ENCODE measurements at regions not wholly inside any gene's neighbourhood (a gene's known extent, or its start where the extent isn't known, plus 50 kb on each side); places are given as distances from the start of the nearest gene placed in this dataset.
A peak's percentile ranks its signal among the peaks of the same experiment; 100 is the strongest.
"Not testable (repeated sequence)": the region's sequence is repeated elsewhere in the genome, so short reads cannot be mapped to it uniquely, and the experiment has no call there.

DNA sequence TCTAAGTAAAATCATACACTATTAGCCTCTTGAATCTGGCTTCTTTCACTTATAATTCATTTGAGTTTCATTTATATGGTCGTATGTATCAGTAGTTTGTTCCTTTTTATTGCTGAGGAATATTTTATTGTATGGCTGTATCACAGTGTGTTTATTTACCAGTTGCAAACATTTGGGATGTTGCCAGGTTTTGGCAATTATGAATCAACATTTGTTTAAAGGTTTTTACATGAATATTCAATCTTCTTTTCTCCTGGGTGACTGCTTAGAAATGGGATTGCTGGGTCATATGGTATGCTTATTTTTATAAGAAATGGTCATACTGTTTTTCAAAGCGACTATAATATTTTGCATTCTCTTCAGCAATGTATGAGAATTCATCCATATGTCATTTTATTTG is 107.9 kb downstream of the PMAIP1 start:
- FAIRE-seq, result no peak

DNA sequence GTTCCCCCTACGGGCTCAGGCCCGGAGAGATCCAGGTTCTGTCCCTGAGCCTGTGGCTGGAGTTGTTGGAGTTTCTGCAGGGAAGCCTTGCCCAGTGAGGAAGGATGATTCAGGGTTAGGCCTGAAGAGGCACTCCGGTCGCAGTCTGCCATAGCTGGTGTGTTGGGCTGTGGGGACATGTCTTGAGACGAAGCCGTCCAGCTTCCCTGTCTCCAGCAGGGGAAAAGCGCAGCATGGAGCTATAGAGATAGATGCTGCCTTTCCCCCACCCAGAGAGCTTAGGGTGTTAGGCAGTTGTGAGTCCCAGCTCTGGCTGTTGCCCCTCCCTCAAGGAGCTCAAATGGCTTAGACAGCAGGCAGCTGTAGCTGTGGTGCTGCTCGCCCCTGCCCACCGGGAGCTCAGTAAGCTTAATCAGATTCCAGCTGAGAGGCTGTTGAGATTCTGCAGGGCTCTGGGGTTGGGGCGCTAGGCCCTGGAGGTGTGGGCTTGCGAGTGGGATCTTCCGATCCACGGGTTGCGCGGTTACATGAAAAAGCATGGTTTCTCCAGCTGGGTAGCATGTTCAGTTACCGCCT is 103.9 kb downstream of the PMAIP1 start:
- FAIRE-seq, result no peak

DNA sequence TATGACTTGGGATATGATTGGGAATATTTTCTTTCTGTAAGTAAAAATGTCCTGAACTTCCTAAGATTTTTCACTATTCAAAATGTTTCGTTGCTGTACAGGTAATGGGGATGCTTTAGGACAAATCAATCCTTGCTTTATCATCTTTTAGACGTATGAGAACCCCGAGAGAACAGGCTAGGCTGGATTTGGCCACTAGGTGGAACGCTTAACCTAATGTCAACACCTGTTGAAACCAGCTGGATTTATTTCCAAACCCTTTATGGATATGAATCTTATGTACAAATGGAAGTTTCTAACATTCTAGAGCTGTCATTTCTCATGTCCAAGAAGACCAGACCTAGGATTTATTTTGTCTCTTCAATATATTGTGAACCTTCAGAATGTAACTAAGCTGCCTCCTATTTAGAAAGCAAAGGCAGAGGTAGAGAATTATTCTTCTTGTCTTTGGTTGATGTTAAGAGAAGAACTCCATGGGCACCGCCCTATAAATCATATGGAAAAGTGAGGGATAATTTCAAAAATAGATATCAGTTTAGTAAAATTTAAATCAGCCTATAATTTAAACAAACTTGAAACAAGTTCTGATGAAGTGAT is 96.7 kb downstream of the PMAIP1 start:
- no peak for FAIRE-seq

DNA sequence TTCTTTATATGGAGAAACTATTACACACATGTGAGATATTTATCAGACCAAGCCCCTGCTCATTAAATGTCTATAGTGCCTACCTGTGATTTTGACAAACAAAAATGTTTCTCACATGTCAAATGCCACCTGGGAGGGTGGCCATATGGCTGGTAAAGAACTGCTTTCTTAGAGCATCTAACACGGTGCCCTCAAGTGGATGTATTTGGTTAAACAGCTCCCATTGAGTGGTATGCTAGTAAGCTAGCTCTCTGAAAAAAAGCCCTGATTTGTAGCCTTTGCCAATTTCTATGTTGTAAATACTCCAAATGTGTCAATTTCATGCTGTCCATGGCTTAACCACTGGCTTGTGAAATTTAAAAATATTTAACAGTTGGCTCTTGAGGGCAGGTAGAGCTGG is 94.6 kb downstream of the PMAIP1 start:
- FAIRE-seq, result no peak

- FAIRE-seq, result no peak
Observed at GRCh38 chr18:59993560-59993959, 93.8 kb downstream of the PMAIP1 start.

DNA sequence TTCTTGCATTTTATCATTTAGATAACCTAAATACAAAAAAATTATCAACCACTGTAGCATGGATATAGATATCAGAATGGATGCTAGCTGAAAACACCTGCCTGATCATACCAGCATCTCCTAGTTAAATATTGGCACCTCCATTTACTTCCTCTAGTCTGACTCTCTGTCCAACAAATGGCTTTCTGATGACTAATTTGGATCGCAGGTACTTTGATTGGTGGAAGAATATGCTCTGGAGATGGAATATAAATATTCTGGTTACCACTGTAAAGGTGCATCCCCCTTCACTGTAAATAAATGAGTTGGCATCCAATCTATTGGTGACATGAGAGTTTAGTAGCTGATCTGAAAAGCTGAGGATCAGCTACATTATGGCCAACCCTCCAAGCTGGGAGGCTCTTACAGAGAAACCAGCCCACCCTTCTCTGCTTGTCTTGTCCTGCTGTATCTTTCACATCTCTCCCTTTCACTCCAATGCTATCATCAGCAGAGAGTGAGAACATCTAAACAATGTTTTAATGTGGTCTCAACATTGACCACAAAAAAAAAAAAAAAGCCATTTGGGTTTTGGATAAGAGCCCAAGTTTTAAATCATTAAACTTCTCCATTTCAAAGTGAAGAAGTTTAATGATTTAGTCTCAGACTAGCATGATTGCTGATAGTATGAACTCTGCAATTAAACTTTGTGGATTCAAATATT is 90.5 kb downstream of the PMAIP1 start:
- no peak for FAIRE-seq

DNA sequence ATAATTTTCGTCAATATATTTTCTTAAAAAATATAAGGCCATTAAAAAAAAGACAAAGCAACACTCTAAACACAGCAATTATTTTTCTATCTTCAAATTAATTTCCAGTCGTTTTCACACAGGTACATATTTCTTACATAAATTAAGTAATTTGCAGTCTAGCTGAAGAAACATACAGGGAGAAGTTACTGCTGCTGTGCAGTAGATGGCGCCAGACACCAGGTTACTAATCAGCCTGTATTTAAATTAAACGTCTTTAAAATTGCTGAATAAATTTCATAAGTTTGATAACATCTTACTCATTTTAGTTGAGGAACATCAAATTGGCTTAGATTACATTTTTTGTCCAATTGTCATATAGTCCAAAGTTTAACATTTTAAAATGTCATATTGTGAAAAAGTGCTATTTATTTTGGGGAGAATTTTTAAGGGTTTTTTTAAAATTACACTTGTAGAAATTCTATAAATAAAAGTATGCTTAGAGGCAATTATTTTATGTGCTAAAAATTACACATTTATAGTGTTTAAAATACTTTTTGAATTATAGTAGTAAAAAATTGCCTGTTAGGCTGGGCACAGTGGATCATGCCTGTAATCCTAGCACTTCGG is 88.4 kb downstream of the PMAIP1 start:
- FAIRE-seq, result peak; percentile 73

DNA sequence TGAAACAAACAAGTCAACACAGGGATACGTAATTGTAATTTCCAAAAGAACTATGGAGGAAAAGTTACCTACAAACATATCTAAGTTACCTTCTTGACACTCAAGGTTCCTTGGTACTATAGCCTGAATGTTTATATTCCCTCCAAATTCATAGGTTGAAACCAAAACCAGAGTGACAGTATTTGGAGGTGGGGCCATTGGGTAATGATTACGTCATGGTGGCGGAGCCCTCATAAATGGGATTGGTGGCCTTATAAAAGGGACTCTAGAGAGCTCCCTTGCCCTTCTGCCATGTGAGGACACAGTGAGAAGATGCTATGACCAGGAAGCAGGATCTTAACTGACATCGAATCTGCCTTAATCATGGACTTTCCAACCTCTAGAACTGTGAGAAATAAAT is 87.3 kb downstream of the PMAIP1 start:
- FAIRE-seq, result no peak

DNA sequence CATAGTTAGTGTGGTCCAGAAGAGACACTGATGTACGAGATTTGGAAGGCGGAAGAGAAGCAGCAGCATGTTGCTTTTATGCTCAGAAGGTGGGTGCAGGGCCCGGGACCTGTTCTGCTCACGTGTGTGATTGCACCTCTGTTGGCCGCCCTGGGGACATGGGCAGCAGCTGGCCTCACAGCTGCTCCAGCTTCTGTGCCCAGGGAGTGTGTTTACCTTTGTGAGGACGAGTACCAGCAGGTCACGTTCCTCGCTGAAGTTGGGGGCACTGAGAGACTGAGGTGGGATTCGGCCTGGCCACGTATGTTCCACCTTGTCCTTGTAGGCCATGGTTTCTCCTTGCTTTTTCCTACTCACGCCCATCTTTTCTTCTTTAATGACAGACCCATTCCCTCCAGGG is 86.3 kb downstream of the PMAIP1 start:
- no peak for FAIRE-seq

DNA sequence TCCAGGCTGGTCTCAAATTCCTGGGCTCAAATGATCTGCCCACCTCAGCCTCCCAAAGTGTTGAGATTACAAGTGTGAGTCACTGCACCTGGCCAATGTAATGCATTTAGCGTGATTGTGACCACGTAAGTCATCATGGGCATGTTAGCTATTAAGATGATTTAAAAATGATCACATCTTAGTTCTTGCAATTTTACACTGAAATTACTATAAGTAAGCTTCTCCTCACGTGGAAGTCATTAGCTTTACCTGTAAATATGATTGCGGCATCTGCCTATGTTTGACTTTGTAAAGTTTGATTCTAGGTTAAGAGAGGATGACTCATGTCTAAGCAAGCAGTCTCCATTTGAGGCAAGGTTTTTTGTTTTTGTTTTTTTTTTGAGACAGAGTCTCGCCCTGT is 85.5 kb downstream of the PMAIP1 start:
- FAIRE-seq, result no peak

DNA sequence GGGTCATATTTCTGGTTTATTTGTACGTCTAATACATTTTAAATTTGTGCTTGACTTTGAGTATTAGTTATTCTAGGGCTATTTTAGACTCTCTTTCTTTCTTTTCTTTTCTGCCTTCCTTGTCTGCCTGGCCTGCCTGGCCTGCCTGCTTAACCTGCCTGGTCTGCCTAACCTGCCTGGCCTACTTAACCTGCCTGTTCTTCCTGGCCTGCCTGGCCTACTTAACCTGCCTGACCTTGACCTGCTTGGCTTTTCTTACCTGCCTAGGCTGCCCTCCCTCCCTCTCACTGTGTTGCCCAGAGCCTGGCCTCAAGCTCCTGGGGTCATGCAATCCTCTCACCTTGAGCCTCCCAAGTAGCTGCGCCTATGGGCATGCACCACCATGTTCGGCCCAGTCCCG is 83.7 kb downstream of the PMAIP1 start:
- no peak for FAIRE-seq

DNA sequence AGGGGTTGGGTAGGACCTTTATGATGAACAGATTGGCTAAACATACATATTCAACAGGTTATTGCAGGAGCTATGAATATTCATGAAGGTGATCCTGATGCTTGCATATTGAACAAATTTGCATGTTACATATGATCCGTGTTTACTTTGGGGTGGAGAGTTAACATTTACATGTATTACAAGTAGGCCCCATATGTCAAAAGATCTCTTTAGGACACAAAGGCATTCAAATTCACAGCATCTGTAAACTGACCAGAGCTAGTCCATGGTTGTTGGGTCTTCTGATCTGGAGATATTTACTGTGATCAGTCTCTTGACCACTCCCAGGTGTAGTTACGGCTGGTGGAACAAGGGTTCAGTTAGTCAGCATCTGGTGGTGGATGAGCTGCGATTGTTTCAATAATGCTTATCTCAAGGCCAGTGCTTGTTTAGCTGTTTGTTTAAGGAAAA is 80.4 kb downstream of the PMAIP1 start:
- no peak for FAIRE-seq

GRCh38 chr18:59971871-59972428 is 72.2 kb downstream of the PMAIP1 start:
- no peak for FAIRE-seq

DNA sequence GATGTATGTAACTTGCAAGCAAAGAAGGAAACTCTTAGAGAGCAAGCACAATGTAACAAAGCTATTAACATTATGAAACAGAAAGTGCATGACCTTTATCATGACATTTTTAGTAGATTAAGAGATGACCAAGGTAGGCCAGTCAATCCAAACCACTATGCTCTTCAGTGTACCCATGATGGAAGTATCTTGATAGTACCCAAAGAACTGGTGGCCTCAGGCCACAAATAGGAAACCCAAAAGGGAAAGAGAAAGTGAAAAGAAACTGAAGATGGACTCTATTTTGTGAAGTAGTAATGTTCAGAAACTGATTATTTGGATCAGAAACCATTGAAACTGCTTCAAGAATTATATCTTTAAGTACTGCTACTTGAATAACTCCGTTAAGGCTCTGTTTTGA is 71.3 kb downstream of the PMAIP1 start:
- FAIRE-seq, result not testable (repeated sequence)

GRCh38 chr18:59969477-59970028 is 69.8 kb downstream of the PMAIP1 start:
- not testable (repeated sequence) for FAIRE-seq

DNA sequence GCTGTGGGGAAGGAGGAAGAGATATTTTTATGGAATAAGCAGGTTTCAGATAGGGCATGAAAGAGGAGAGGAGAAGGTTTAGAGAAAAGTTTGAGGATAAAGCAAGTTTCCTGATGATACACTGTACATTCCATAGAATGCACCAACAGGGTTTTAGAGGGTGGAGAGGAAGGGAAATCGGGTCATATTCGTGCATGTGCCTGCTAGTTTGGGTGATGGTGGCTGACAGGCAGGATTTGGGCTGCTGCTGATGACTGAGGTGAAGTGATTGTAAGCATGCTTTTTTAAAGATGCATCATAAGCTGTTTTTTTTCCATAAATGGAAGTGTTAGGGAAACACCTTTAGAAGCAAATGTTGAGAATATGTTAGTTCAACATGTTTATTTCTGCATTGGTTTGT is 68.8 kb downstream of the PMAIP1 start:
- no peak for FAIRE-seq

DNA sequence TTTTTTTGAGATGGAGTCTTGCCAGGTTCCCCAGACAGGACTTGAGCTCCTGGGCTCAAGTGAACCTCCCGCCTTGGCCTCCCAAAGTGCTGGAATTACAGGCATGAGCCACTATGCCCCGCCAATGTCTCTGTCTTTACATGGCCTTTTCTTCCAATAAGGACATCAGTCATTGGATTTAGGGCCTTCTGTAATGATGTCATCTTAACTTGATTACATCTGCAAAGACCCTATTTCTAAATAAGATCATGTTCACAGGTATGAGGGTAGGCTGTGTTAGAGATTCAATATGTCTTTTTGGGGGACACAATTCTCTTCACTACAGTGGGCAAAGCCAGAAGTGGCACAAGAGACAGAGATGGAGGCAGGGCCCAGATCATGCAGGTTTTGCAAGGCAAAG is 68.1 kb downstream of the PMAIP1 start:
- FAIRE-seq, result no peak

DNA sequence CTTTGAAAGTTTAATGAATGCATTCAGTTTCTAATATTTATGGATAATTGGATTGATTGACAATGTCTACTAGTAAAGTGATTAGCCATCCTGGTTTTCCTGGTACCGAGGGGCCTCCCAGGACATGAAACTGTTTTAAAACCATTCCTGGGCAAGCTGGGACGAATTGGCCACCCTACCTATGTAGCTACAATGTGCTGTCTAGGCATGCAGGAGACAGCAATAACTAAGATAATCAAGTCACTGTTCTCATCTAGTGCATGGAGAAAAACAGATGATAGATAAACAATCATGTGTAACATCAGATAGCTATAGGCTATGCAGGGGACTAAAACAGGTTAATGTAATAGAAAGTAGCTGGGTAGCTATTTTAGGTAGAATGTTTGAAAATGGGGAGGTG is 67.1 kb downstream of the PMAIP1 start:
- no peak for FAIRE-seq

DNA sequence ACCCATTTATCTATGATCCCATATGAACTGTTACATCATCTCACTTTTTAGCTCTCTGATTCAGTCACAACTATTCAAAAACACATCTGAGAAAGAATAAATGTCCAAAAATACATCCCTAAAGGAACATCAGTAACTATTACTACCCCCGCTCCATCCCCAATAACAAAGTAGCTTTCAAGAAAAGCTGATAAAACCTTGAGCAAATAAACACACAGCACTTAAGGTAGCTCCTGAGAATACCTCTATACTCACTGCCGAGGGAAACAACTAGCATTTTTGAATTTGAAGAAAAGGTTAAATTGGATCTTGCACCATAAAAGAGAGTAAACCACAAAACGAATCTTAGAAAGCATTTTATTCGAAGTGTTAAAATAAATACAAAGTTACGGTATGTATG is 63.4 kb downstream of the PMAIP1 start:
- no peak for FAIRE-seq

DNA sequence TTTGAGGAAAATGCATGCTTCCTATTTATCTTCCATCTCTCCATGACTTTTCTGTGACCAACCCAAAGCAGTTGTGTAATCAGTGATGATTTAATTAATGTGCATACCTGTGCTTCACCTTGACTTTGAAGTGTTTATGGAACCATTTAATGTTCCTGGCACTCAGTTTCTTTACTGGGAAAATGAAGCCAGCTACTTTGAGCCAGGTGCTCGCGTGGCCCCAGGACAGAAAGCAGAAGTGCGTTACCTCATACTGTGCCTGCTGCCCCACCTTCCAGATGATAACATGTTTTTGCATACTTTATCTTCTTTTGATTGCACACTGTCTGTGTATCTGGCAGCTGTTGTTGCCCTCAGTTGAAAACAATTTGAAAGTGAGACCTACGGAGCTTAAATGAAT is 61.3 kb downstream of the PMAIP1 start:
- no peak for FAIRE-seq

GRCh38 chr18:59960272-59960671 is 60.5 kb downstream of the PMAIP1 start:
- FAIRE-seq, result no peak

DNA sequence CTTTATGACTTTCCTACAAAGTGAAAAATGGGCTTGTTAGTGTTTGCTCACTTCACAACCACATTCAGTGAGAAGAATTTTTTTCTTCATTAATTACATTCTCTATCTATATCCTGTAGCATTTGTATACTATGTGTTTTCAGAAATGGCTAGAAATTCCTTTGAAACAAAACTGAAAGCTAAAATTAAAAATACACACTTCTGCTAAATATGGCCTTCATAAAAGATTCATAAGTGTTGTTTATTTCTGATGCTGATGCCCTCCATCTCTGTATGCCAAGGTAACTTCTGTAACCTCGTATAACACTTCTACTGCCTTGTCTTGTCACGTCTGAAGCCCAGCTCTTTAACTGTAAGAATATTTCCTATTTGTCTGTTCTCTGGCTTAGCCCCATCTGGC is 59.8 kb downstream of the PMAIP1 start:
- no peak for FAIRE-seq

GRCh38 chr18:59959073-59959472 is 59.3 kb downstream of the PMAIP1 start:
- no peak for FAIRE-seq

DNA sequence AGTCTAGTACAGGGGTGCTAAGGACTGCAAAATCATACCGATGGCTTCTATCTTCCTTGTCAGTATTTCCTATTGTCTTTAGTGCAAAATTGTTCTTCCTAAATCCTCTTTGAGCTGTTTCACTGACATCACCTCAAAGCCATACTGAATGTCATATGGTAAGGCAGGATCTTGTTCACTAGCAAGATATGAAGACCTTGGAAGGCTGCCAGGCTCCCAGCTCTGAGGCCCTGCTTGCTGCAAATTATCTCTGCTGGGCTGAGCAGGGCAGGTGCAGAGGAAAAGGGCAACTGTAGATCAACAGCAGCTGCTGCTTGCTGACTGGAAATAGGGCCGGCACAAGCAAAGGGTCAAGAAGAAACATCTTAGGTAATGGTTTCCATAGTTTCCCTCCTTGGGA is 58.2 kb downstream of the PMAIP1 start:
- FAIRE-seq, result no peak

Measured in TTC549 (cell line).